SK-N-MC (cell line): ENCODE measurements at regions not wholly inside any gene's neighbourhood (a gene's known extent, or its start where the extent isn't known, plus 50 kb on each side); places are given as distances from the start of the nearest gene placed in this dataset.

Experiments used
- EZH2 ChIP-seq: fragments of 200-600 bp; sonication (generic); IDR thresholded peaks from one replicate; pipeline ENCODE4 v1.6.1; 2017; ENCODE audit warnings: antibody characterized with exemption
- POLR2AphosphoS5 ChIP-seq: IDR thresholded peaks from 2 replicates; pipeline ENCODE4 v1.6.1; 2012; ENCODE audit warnings: mild to moderate bottlenecking, low read depth, low read length, borderline replicate concordance

DNA sequence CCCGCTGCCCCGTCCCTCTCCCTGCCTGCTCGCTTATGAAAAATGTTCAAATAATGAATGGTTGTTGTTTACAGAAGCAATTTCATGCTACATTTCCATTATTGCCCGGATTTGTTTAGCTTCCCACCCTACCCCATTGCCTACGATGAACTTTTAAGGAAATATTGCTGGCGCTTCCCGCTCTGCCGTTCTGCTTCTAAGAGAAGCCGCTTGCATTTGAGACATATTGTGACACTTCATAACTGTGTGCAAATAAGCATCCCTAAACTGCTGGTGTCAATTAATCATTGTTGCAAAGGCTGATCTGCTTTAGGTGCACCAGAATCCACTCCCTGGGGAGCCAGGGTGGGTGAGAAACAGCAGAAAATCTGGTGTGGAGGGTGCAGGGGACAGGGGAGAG, 52.3 kb upstream of the LMO1 start:
- TF ChIP-seq POLR2AphosphoS5, result no peak
- no peak for TF ChIP-seq EZH2
